ENCODE measurements at regions not wholly inside any gene's neighbourhood (a gene's known extent, or its start where the extent isn't known, plus 50 kb on each side); places are given as distances from the start of the nearest gene placed in this dataset.
"Not testable (repeated sequence)": the region's sequence is repeated elsewhere in the genome, so short reads cannot be mapped to it uniquely, and the experiment has no call there.

DNA sequence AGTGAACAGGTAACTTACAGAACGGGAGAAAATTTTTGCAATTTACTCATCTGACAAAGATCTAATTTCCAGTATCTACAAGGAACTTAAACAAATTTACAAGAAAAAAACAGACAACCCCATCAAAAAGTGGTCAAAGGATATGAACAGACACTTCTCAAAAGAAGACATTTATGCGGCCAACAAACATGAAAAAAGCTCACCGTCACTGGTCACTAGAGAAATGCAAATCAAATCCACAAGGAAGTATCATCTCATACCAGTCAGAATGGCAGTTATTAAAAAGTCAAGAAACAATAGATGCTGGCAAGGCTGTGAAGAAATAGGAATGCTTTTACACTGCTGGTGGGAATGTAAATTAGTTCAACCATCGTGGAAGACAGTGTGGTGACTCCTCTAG lies 100.5 kb upstream of the GRIN3A start:
- TF ChIP-seq, protein P1, sequence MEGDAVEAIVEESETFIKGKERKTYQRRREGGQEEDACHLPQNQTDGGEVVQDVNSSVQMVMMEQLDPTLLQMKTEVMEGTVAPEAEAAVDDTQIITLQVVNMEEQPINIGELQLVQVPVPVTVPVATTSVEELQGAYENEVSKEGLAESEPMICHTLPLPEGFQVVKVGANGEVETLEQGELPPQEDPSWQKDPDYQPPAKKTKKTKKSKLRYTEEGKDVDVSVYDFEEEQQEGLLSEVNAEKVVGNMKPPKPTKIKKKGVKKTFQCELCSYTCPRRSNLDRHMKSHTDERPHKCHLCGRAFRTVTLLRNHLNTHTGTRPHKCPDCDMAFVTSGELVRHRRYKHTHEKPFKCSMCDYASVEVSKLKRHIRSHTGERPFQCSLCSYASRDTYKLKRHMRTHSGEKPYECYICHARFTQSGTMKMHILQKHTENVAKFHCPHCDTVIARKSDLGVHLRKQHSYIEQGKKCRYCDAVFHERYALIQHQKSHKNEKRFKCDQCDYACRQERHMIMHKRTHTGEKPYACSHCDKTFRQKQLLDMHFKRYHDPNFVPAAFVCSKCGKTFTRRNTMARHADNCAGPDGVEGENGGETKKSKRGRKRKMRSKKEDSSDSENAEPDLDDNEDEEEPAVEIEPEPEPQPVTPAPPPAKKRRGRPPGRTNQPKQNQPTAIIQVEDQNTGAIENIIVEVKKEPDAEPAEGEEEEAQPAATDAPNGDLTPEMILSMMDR (conservative IDR thresholded peaks at IDR 0.05 in 1 of 2, IDR thresholded peaks at IDR 0.05 in 1 of 2; ENCODE audit: low read depth in 1 of 2, low read length in 2 of 2), result not testable (repeated sequence)
- TF ChIP-seq EZH2 (IDR thresholded peaks at IDR 0.05; ENCODE audit: low read length, missing control alignments), result not testable (repeated sequence)

All from fibroblast of lung (primary cell).